ENCODE measurements at regions not wholly inside any gene's neighbourhood (a gene's known extent, or its start where the extent isn't known, plus 50 kb on each side); places are given as distances from the start of the nearest gene placed in this dataset.

DNA sequence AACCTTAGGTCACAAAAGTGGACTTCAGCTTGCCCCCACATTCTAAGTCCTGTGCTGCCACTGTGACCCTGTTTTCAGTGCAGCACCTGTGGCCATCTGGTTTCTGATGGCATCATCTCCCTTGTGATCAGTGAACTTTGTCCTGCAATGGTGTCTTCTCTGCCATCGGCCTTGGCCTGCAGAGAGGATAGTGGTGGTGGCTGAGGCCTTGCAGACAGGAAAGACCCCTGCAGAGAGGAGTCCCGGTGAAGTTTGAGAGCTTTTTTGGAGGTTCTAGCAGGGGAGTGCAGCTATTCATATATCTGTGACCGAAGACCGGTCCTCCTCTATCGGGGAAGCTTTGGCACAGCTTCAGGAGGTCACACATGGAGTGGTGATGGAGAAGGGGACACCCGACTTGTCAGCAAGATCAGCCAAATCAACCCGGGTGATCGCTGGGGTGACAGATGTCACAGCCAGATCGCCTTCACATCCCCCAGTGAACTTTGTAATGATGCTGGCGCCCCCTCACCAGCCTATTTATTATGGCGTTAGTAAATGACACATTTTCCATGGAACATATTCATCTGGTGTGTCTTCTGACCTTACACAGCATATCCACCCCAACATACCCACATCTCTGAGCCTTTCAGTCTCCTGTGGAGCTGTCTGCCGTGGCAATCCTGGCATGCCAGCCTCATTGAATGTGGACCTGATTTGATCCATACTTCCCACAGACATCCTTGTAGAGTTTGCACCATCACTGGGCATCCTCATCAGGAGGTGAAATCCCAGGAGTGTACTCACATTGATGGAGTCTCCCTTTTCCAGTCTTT lies 136.1 kb downstream of the PAPOLA start:
- DNase-seq (ENCODE audit: low read depth in 2 of 2), result no peak

DNA sequence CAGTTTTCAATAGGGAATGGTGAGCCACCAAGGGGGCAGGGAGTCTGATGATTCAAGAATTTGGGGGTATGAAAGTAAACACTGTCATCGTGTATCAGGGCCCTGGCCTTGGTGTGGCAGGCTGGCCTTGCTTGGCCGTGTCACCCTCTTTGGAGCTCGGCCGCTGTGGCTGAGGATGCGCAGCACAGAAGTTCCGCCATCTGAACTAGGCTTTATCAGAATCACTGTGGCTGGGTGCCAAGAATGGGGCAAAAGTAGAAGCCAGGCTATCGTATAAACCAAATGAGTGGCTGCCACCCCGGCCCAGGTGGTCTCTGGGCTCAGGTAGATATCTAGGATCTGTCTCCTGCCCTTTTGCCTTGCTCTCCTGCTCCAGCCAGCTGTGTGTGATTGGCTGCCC lies 137.4 kb downstream of the PAPOLA start:
- no peak for DNase-seq (ENCODE audit: low read depth in 2 of 2)

DNA sequence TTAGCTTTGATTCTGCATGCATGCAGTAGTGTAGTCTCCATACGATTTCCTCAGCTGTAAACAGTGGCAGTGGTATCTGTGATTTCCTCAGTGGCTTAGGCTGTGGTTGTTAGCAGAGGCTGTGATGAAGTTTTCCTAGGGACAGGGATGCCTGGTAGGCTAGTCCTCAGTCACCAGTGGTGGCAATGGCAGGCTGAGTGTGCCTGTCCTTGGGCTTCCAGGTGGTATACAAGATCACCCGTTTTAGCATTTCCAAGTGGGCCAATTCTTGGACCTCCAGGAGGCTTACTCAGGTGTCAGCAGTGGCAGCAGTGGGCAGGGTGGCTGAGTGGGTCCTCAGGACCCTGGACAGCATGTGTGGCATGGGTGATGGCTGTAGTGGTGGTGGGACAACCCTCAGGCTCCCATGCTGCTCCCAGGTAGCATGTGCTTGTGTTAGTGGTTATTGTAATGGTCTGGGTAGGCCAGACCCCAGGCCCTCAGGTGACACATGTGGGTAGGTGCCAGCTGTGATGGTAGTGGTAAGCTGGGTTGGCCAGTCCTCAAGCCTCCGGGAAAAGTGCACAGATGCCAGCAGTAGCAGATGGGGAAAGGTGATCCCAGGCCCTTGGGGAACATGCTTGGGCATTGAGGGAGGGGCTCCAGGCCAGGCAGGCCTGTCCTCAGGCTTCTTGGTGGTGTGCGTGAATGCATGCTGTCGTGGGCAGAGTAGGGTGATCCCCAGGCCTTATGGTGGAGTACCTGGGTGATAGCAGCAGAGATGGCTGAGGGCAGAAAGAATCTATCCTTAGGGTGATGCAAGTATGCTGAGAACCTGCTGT lies 146.5 kb downstream of the PAPOLA start:
- no peak for DNase-seq (ENCODE audit: low read depth in 2 of 2)

DNA sequence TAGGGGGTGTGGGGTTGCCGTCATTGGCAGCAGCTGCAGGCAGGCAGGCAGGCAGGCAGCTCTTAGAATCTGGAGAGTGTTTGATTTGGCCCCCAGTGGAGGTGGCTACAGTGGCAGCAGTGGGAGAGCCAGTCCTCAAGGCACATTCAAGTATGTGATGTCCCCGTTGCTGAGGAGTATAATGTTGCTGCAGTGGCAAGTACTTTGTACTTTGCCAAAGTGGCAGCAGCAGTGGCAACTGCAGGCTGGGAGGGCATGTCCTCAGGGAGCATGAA lies 147.1 kb downstream of the PAPOLA start:
- no peak for DNase-seq (ENCODE audit: low read depth in 2 of 2)

DNA sequence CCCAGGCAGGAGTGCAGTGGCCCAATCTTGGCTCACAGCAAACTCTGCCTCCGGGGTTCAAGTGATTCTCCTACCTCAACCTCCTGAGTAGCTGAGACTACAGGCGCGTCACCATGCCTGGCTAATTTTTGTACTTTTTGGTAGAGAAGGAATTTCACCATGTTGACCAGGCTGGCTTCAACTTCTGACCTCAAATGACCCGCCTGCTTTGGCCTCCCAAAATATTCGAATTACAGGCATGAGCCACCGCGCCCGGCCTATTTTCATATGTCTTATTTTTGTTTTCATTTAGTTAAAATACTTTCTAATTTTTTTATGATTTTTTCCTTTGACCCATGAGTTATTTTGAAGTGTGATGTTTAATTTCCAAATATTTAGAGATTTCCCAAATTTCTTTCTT lies 143.6 kb upstream of the VRK1 start:
- DNase-seq (ENCODE audit: low read depth in 2 of 2), result no peak

DNA sequence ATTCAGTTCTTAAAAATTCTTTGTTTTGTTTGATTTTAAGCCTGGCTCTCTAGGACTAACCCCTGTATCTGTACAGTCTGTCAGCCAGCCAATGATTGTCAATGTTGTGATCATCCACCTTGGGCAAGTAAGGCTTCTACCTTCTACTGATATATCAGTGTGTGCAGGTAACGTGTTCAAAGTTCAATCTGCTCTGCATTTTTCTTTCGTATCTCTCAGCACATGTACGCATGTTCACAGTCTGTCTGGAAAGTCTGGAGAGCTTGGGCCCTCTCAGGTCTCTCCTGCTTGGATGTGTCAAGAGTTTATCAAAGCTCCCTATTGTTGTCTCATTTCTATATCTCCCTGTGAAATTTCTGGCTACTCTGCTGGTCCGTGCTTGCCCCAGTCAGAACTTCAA lies 138.6 kb upstream of the VRK1 start:
- no peak for DNase-seq (ENCODE audit: low read depth in 2 of 2)

DNA sequence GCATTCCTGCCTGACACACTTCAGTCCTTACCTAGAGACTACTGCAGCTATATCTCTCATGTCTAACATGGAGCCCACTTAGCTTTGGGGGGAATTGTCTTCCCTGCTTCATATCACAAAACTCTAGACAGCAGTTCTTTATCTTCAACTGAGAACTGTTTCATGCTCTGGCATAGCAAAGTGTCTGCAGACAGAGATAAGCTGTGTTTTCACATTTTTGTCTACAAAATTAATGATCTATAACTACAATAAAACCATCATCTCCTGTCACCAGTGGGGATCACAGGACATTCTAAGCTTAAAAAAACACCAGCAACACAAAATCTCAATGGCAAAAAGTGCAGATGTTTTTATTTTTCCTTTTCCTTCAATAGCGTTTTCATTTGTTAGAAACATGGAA lies 137.1 kb upstream of the VRK1 start:
- no peak for DNase-seq (ENCODE audit: low read depth in 2 of 2)

DNA sequence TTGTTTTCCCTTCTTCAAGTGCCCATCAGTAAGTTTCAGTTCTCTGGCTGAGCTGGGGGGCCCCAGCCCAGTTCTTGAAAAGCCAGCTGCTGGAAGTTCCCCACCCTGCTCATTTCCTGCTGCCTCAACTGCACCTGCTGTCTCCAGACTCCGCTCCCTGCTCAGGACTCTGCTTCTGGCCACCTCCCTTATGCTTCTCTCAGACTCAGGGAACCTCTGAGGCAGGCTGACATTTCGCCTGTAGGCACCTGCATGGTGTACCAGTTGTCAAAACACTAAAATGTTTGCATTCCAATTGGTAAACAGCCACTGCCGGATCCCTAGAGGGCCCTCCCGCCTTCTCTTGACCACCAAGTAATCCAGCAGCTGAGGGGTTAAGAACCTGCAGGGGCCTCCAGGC lies 136.5 kb upstream of the VRK1 start:
- DNase-seq (ENCODE audit: low read depth in 2 of 2), result no peak

DNA sequence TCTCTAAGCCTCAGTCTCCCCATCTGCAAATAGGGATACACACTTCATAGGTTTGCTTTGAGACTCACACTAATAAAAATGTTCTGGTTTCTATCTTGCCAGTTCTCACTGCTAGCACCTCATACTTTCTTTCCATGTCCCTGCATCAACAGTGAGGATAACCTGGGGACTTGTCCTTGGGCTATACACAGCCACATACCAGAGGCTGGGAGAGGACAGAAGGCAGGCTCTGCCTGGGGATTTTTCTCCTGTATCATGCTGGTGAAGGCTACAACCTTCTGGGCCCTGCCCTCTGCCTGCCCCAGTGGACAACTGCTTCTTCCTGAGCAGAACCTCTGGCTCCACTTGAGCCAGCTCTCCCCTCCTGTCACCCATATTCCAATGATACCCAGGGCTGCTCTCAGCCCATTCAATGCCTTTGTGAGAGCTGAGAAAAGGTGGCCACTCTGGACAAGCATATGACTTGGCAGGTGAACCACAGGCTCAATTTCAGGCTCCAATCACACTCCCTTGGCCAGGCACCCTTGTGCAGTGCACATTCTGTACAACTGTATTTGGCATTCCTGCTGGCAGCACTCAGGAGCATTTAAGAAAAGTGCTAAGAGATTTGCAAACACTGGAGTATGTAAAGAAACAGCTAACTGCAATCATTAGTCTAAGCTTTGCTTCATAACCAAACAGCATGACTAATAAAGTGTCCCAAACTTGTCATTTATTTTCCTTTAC lies 135.8 kb upstream of the VRK1 start:
- DNase-seq (ENCODE audit: low read depth in 2 of 2), result no peak

DNA sequence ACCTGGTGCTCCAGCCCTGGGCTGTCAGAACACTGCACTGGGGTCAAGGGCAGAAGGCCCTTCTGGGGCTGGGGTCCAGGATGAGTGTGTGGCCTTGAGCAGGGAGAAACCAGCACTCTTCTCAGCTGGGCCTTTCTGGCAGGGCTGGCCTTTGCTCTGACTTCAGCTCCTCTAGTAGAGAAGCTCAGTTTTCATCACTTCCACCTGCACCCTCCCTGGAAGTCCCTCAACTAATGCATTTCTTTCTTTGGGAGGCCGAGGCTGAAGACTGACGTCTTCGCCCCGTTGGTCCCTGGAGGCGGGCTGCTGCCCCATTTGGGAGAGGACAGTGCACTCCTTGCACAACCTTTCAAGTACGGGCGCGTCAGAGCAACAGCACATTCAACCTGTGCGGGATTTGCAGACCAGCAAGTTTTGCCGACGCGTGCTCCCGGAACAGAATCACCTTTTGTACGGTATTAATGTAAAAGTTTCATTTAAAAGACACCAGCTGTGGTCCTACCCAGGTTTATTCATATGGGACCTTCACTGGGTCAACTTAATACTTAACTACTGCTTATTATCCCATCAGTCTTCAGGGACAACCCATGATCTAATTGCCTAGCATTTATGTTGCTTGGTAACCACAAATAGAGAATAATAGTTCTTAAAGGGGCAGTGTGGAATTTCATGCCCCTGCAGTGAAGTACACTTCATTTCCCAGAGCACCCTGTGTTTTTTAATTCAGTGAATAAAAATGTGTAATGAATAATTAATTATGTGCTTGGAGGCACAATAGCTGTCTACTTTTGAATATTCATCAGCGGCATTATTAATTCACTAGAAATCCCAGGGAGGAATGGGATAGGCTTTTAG lies 134.8 kb upstream of the VRK1 start:
- no peak for DNase-seq (ENCODE audit: low read depth in 2 of 2)

DNA sequence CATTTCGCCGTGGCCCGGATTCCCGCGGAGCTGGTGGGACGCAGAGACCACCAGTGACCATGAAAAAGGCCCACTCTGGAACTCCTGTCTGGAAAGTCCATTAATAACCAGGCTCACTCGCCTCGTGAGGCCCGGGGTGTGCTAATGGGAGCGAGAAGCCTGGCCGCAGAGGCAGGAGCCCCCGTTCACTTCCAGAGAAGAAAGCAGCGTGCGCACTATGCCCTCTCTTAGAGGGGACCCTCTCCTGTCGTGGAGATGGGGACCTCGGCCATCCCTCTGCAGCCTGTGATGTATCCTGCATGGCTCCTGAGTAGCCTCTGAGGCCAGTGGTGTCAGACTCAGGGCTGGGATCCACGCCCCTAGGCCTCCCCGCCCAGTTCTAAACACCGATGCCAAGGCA lies 134.1 kb upstream of the VRK1 start:
- DNase-seq (ENCODE audit: low read depth in 2 of 2), result no peak

DNA sequence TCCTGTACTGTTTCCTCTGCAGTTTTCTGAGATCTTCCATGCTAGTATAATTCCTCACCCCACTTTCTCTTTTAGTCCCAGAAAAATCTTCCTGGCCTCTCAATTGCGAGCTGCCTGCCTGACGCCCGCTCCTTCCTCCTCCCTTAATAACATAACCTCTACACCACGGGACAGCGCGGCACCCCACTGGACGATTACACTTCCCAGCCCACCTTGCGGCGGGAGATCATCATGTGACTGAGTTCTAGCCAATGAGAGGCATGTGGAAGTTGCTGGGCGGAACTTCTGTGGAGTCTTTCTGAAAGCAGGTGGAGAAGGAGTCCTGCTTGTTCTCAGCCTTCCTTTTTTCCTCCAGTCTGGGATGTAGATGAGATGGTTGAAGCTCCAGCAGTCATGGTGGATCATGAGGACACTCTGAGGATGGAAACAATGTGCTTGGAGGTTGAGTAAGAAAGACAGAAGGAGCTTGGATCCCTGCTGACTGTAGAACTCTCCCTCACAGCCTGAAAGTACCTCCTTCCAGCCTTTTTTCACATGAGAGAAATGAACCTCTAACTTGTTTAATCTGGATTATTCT lies 133.6 kb upstream of the VRK1 start:
- no peak for DNase-seq (ENCODE audit: low read depth in 2 of 2)

DNA sequence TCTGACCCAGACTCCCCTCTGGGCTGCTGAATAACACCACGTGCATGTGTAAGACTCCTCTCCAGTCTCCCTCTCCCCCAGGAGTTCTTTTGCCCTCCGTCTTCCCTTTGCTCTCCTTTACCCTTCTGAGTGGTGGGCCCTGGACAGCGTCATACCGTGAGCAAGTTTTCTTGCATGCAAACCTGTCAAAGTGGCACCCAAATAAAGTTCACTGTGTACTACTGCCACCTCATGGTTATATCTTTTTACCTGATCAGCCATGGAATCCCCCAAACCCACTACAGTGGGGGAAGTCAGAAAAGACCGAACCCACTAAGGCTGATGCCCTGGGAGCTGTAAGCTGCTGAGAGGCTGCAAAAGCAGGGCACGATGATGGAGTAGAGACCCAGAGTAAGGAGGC lies 131.1 kb upstream of the VRK1 start:
- no peak for DNase-seq (ENCODE audit: low read depth in 2 of 2)

DNA sequence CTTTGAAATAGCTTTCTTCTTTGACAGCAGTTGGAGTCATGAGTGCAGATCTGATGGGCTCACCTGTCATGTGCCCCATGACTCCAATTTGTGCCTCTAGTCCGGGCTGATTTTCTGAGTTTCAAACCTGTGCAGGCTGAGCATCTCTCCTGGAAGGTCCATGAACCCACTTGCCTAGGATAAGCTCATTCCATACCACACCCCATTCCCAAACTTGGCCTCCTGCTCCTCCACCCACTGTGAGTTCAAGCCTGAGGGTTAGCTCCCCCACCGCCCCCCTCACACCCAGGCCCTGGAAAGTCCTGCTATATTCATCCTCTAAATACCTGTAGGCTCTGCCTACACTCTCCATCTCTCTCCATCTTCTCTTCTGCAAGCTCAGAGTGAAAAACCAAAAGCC lies 126.8 kb upstream of the VRK1 start:
- DNase-seq (ENCODE audit: low read depth in 2 of 2), result no peak

DNA sequence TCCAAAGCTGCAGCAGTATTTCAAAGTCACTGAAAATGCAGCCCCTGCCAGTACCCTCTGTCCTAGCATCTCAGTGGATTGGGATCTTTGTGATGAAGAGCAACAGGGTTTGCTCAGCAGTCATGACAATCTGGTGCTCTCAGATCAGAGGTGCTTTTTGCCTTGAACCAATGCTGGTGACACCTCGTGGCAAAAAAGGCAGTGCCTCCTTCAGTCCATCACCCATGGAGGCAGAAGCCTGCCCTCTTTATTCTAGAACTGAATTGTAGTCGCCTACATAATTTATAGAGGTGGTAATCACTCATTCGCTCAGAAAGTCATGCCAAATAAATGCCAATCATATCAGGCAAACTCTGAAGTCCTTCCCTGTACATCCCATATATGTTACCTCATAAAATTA lies 126.0 kb upstream of the VRK1 start:
- no peak for DNase-seq (ENCODE audit: low read depth in 2 of 2)

DNA sequence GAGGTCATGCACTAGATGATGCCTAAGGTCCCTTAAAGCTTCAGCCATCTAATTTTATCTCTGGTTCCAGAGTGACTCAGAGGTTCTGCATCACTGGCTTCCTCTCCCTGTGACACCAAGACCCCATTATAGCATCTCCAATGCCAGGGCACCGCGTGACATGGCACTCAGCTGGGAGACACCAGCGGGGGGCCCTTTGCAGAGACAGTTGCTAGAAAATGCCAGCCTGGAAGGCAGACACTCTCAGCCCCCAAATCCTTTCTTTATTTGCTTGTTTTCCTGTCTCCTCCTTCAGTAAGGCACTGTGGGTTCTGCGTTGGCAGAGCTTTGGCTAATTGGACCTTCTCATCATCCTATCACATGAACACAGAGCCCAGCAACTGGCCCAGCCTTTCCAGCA lies 123.5 kb upstream of the VRK1 start:
- no peak for DNase-seq (ENCODE audit: low read depth in 2 of 2)

DNA sequence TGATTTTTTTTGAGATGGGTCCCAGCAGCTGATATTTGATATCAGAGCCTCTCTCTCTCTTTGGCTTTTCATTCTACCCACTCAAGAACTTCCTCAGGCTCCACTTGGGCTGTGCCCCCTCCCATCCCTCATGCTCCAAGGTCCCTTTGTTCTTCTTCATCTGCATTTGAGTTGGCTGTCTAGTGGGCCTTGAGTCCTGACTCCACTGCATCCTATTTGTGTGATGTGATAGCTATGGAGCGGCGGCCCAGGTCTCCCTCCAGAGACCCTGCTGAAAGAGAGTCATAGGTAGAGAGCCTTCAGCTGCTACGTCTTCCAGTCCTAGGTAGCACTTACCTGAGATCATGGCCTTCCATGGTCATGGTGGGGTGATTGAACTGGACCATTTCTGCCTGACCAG lies 123.1 kb upstream of the VRK1 start:
- DNase-seq (ENCODE audit: low read depth in 2 of 2), result no peak

DNA sequence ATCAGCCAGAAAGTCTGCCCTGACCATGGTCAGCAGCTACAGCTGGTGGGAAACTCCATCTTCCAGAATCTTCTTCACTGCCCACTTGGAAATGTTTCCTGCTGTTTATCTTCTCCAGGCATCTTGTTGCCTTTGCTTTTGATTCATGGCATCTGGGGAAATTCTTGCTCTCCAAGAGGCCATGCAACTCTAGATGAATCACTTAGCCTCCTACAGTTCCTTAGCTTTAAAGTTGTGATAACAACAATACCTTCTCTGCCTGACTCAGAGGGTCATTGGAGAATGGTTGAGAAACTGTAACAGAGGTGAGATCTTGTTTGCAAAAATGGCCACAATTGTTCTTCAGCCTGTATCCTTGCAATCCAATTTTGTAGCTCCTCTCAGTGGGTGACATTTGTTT lies 121.0 kb upstream of the VRK1 start:
- no peak for DNase-seq (ENCODE audit: low read depth in 2 of 2)

DNA sequence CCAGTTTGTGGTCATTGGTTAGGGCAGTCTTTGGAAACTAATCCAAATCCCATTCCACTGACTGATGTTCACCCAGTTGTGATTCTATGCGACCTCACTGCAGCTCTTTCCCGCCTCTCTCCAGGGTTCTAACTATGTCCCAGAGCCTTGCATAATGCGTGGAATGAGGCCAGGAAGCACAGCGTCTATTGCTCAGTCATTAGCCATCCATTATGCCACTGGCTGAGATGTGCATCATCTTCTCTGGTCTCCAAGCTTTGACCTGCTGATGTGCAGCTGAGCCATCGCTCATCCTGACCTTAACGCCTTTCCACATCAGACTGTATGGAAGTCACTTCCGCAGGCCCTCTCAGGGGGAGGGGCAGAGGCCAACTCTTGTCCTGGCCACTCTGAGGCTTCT lies 115.4 kb upstream of the VRK1 start:
- no peak for DNase-seq (ENCODE audit: low read depth in 2 of 2)

DNA sequence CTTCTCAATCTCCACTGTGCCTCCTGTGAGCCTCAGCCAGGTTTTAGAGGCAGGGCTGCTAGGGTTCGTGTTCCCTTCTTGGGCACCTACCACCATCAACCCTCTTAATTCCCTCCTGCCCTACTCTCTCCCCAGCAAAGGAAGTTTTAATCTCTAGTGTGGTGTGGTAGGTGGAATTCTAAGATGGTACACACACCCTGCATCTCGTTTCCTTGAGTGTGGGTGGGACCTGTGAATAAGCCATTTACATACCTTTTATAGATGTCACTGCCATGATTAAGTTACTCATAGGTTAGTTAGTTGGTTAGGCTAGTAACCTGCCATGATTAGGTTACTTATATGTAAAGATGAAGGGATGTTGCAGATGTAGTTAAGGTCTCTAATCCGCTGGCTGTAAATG lies 114.8 kb upstream of the VRK1 start:
- no peak for DNase-seq (ENCODE audit: low read depth in 2 of 2)

DNA sequence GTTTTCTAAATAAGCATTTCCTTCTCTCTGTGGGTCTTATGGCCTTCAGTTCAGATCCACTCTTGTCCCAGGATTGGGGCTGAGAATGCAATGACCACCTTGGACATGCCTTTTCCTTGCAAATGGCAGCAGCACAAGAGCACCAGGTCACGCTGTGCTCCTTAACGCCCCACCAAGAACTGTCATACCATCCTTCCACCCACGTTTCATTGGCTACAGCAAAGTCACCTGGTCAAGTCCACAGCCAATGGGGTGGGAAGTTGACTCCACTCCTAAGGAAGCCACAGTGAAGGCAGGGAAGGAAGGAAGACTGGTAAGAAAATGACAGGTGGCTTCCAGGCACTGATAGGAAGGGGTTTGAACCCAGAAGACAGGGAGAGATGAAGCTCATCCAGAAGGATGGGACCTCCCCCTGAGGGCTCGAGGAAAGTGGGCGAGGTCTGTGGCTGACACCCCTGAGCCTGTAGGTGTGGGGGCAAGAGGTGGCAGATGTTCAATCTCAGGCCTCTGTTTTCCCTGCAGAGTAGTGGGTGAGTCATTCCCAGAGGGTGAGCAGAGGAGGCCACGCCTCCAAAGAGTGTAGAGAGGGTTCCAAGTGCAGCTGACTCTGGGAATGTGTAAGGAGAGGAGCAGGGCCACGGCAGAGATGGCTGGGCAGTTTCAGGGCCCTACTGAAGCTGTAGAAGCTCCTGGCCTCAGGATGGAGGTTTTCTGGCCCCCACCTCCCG lies 113.5 kb upstream of the VRK1 start:
- DNase-seq (ENCODE audit: low read depth in 2 of 2), result no peak

All from stimulated activated CD8-positive, alpha-beta memory T cell treated with anti-CD3 and anti-CD28 coated beads, Interleukin-7, amount 100 ng/mL, for 1 hour (primary cell).